ENCODE measurements at regions not wholly inside any gene's neighbourhood (a gene's known extent, or its start where the extent isn't known, plus 50 kb on each side); places are given as distances from the start of the nearest gene placed in this dataset.
"Not testable (repeated sequence)": the region's sequence is repeated elsewhere in the genome, so short reads cannot be mapped to it uniquely, and the experiment has no call there.

GRCh38 chr6:121597654-121598053 is 162.2 kb downstream of the GJA1 start:
- no peak for DNase-seq

GRCh38 chr6:121599331-121599730 is 163.9 kb downstream of the GJA1 start:
- DNase-seq: not testable (repeated sequence)

GRCh38 chr6:121600389-121601168 is 165.1 kb downstream of the GJA1 start:
- no peak for DNase-seq

GRCh38 chr6:121603486-121603885 is 168.0 kb downstream of the GJA1 start:
- DNase-seq: no peak

- DNase-seq: no peak
Measured at GRCh38 chr6:121607721-121608120, 172.3 kb downstream of the GJA1 start.

GRCh38 chr6:121608270-121608669 is 172.8 kb downstream of the GJA1 start:
- no peak for DNase-seq

GRCh38 chr6:121609281-121609680 is 173.8 kb downstream of the GJA1 start:
- no peak for DNase-seq

- no peak for DNase-seq
Measured at GRCh38 chr6:121612927-121613326, 177.5 kb downstream of the GJA1 start.

- DNase-seq: no peak
Measured at GRCh38 chr6:121614115-121614514, 178.7 kb downstream of the GJA1 start.

- no peak for DNase-seq
Measured at GRCh38 chr6:121615493-121615892, 180.0 kb downstream of the GJA1 start.

- no peak for DNase-seq
Measured at GRCh38 chr6:121616406-121616805, 181.0 kb downstream of the GJA1 start.

GRCh38 chr6:121617388-121617787 is 181.9 kb downstream of the GJA1 start:
- DNase-seq: no peak

- no peak for DNase-seq
Measured at GRCh38 chr6:121619013-121619412, 183.6 kb downstream of the GJA1 start.

- no peak for DNase-seq
Measured at GRCh38 chr6:121619987-121620740, 184.7 kb downstream of the GJA1 start.

GRCh38 chr6:121627761-121628160 is 192.3 kb downstream of the GJA1 start:
- DNase-seq: no peak

- no peak for DNase-seq
Measured at GRCh38 chr6:121630716-121631115, 195.3 kb downstream of the GJA1 start.

GRCh38 chr6:121631752-121632151 is 196.3 kb downstream of the GJA1 start:
- not testable (repeated sequence) for DNase-seq

GRCh38 chr6:121633309-121633708 is 197.9 kb downstream of the GJA1 start:
- DNase-seq: no peak

GRCh38 chr6:121634586-121634985 is 199.1 kb downstream of the GJA1 start:
- DNase-seq: not testable (repeated sequence)

- DNase-seq: no peak
Measured at GRCh38 chr6:121635355-121635754, 199.9 kb downstream of the GJA1 start.

GRCh38 chr6:121636217-121636616 is 200.8 kb downstream of the GJA1 start:
- not testable (repeated sequence) for DNase-seq

- DNase-seq: no peak
Measured at GRCh38 chr6:121639021-121639420, 203.6 kb downstream of the GJA1 start.

GRCh38 chr6:121641158-121641557 is 205.7 kb downstream of the GJA1 start:
- no peak for DNase-seq

- no peak for DNase-seq
Measured at GRCh38 chr6:121645100-121645745, 209.8 kb downstream of the GJA1 start.
